ENCODE measurements at regions not wholly inside any gene's neighbourhood (a gene's known extent, or its start where the extent isn't known, plus 50 kb on each side); places are given as distances from the start of the nearest gene placed in this dataset.

- intact Hi-C loops (cut with DNase I; ENCODE audit: low total_unique reads) (no loop called here), in situ Hi-C loops (cut with MboI; ENCODE audit: low sequenced_read_pairs in 4 of 4) (loop anchor here in 3 of 4 donors (5.0 to 10.0 kb wide), 3 partner anchors 164 to 1088 kb away; no protein-coding TSS in a partner anchor)
- DNase-seq (no peak), ATAC-seq (no peak)
- no peaks in the 10 kb centered on the region for H3K9me3 ChIP-seq
- no peaks in the 10 kb centered on the region for H3K36me3 ChIP-seq
- peaks cover 0 to 6% of the 10 kb centered on the region in 2 donors for H3K4me1 ChIP-seq
- H3K4me3 ChIP-seq: no peak overlapping the region
- TF ChIP-seq POLR2A (IDR thresholded peaks at IDR 0.05) (no peak), CTCF (IDR thresholded peaks at IDR 0.05 in 4 of 5, conservative IDR thresholded peaks at IDR 0.05 in 1 of 5) (no peak)
- peaks cover 0 to 3% (median 0%) of the 10 kb centered on the region in 3 donors for H3K27me3 ChIP-seq
- no peak overlapping the region for H3K27ac ChIP-seq
Observed at GRCh38 chr12:115750340-115750739, 527.2 kb downstream of the MED13L start.

GRCh38 chr12:115749071-115749841 is 528.2 kb downstream of the MED13L start:
- Histone ChIP-seq H3K27ac (no peak overlapping the region), H3K4me3 (no peak overlapping the region), H3K27me3 (no peaks in the 10 kb centered on the region), H3K9me3 (no peaks in the 10 kb centered on the region), H3K4me1 (peaks cover 0 to 6% of the 10 kb centered on the region in 2 donors), H3K36me3 (no peaks in the 10 kb centered on the region)
- intact Hi-C loops (cut with DNase I; ENCODE audit: low total_unique reads): no loop called here
- ATAC-seq (no peak), DNase-seq (no peak)
- in situ Hi-C loops (cut with MboI; ENCODE audit: low sequenced_read_pairs in 4 of 4): loop anchor here in 1 of 4 donors (10.0 kb wide), 1 partner anchor 1104 kb away; no protein-coding TSS in a partner anchor
- TF ChIP-seq CTCF (IDR thresholded peaks at IDR 0.05 in 4 of 5, conservative IDR thresholded peaks at IDR 0.05 in 1 of 5) (no peak), POLR2A (IDR thresholded peaks at IDR 0.05) (no peak)

- ATAC-seq (no peak), DNase-seq (no peak)
- TF ChIP-seq POLR2A (IDR thresholded peaks at IDR 0.05): no peak
- no peak for TF ChIP-seq CTCF (IDR thresholded peaks at IDR 0.05 in 4 of 5, conservative IDR thresholded peaks at IDR 0.05 in 1 of 5)
- Histone ChIP-seq H3K4me1 (no peaks in the 10 kb centered on the region), H3K27me3 (peaks cover 0 to 3% (median 0%) of the 10 kb centered on the region in 3 donors), H3K4me3 (no peak overlapping the region), H3K9me3 (no peaks in the 10 kb centered on the region), H3K36me3 (no peaks in the 10 kb centered on the region), H3K27ac (no peak overlapping the region)
- in situ Hi-C loops (cut with MboI; ENCODE audit: low sequenced_read_pairs in 4 of 4) (loop anchor here in 1 of 4 donors (10.0 kb wide), 1 partner anchor 1096 kb away; no protein-coding TSS in a partner anchor), intact Hi-C loops (cut with DNase I; ENCODE audit: low total_unique reads) (no loop called here)
Observed at GRCh38 chr12:115740586-115741155, 536.8 kb downstream of the MED13L start.

- peaks cover 0 to 3% (median 0%) of the 10 kb centered on the region in 3 donors for H3K27me3 ChIP-seq
- DNase-seq (no peak), ATAC-seq (no peak)
- in situ Hi-C loops (cut with MboI; ENCODE audit: low sequenced_read_pairs in 4 of 4): no loop called here
- TF ChIP-seq CTCF (IDR thresholded peaks at IDR 0.05 in 4 of 5, conservative IDR thresholded peaks at IDR 0.05 in 1 of 5) (no peak), POLR2A (IDR thresholded peaks at IDR 0.05) (no peak)
- no peak overlapping the region for H3K27ac ChIP-seq
- no peaks in the 10 kb centered on the region for H3K4me1 ChIP-seq
- no peak overlapping the region for H3K4me3 ChIP-seq
- no peaks in the 10 kb centered on the region for H3K9me3 ChIP-seq
- intact Hi-C loops (cut with DNase I; ENCODE audit: low total_unique reads): no loop called here
- H3K36me3 ChIP-seq: no peaks in the 10 kb centered on the region
Observed at GRCh38 chr12:115737895-115738294, 539.6 kb downstream of the MED13L start.

All from gastrocnemius medialis (tissue), 4 donors.